ENCODE measurements at regions not wholly inside any gene's neighbourhood (a gene's known extent, or its start where the extent isn't known, plus 50 kb on each side); places are given as distances from the start of the nearest gene placed in this dataset.

- no peak for DNase-seq (ENCODE audit: low spot score)
- Histone ChIP-seq H3K27ac (no peak overlapping the region), H3K4me3 (peak overlapping the region; percentile 66)
- TF ChIP-seq CTCF (IDR thresholded peaks at IDR 0.05): no peak
Measured at GRCh38 chr6:122323361-122323760, 76.1 kb upstream of the HSF2 start.

GRCh38 chr6:122330315-122330714, 69.1 kb upstream of the HSF2 start:
- no peak for DNase-seq (ENCODE audit: low spot score)
- Histone ChIP-seq H3K4me3 (no peak overlapping the region), H3K27ac (no peak overlapping the region)
- TF ChIP-seq CTCF (IDR thresholded peaks at IDR 0.05): no peak

- no peak for TF ChIP-seq CTCF (IDR thresholded peaks at IDR 0.05)
- DNase-seq (ENCODE audit: low spot score): no peak
- H3K27ac ChIP-seq: no peak overlapping the region
- no peak overlapping the region for H3K4me3 ChIP-seq
Measured at GRCh38 chr6:122337645-122338044, 61.8 kb upstream of the HSF2 start.

- no peak overlapping the region for H3K27ac ChIP-seq
- DNase-seq (ENCODE audit: low spot score): no peak
- no peak for TF ChIP-seq CTCF (IDR thresholded peaks at IDR 0.05)
- H3K4me3 ChIP-seq: no peak overlapping the region
Measured at GRCh38 chr6:122339661-122340060, 59.8 kb upstream of the HSF2 start.

GRCh38 chr6:122347280-122347679, 52.2 kb upstream of the HSF2 start:
- DNase-seq (ENCODE audit: low spot score): no peak
- no peak for TF ChIP-seq CTCF (IDR thresholded peaks at IDR 0.05)
- no peak overlapping the region for H3K27ac ChIP-seq
- no peak overlapping the region for H3K4me3 ChIP-seq

GRCh38 chr6:122347751-122348150, 51.7 kb upstream of the HSF2 start:
- H3K4me3 ChIP-seq: no peak overlapping the region
- DNase-seq (ENCODE audit: low spot score): no peak
- TF ChIP-seq CTCF (IDR thresholded peaks at IDR 0.05): no peak
- no peak overlapping the region for H3K27ac ChIP-seq
